CD14-positive monocyte (primary cell): ENCODE measurements at regions not wholly inside any gene's neighbourhood (a gene's known extent, or its start where the extent isn't known, plus 50 kb on each side); places are given as distances from the start of the nearest gene placed in this dataset.

Experiments
- DNase-seq, 3 donors: peaks; one replicate each; pipeline ENCODE4 v3.0.0-alpha.2; 2011 to 2022
- H2AFZ ChIP-seq: 2 replicates; pipeline ENCODE4 v1.6.0; 2012; ENCODE audit warnings: mild to moderate bottlenecking, low read depth, low read length, inconsistent platforms; ENCODE audit not compliant: insufficient read depth, poor library complexity, severe bottlenecking
- H3K27ac ChIP-seq, 2 donors: 1 replicate in 1 of 2; 2 replicates in 1 of 2; pipeline ENCODE4 v1.5.1; 2012 to 2013; ENCODE audit warnings: low read length in 2 of 2, control low read depth in 1 of 2, inconsistent platforms in 1 of 2, low read depth in 1 of 2, mild to moderate bottlenecking in 1 of 2
- H3K27me3 ChIP-seq, 2 donors: one replicate each; pipeline versions ENCODE4 v1.6.0 to v1.6.1; 2011 to 2013; ENCODE audit warnings: low read length in 2 of 2; ENCODE audit not compliant: control insufficient read depth in 2 of 2, insufficient read depth in 2 of 2
- H3K36me3 ChIP-seq, 2 donors: replicated peaks in 1 of 2; 1 replicate in 1 of 2; 2 replicates in 1 of 2; pipeline versions ENCODE4 v1.5.1 to v1.6.1; 2012 to 2013; ENCODE audit warnings: low read length in 2 of 2, control low read depth in 1 of 2, inconsistent platforms in 1 of 2, mild to moderate bottlenecking in 1 of 2; ENCODE audit not compliant: insufficient read depth in 2 of 2, control insufficient read depth in 1 of 2
- H3K4me1 ChIP-seq, 2 donors: 1 replicate in 1 of 2; 2 replicates in 1 of 2; pipeline versions ENCODE4 v1.5.1 to v1.6.1; 2012 to 2013; ENCODE audit warnings: low read length in 2 of 2, control low read depth in 1 of 2, inconsistent platforms in 1 of 2, mild to moderate bottlenecking in 1 of 2, moderate library complexity in 1 of 2; ENCODE audit not compliant: insufficient read depth in 2 of 2, control insufficient read depth in 1 of 2
- H3K4me2 ChIP-seq: replicated peaks from 2 replicates; pipeline ENCODE3; 2012; ENCODE audit warnings: low read length, moderate library complexity, mild to moderate bottlenecking; ENCODE audit not compliant: poor library complexity, severe bottlenecking; ENCODE audit errors: extremely low read depth
- H3K4me3 ChIP-seq, 3 experiments: fragments of 200-600 bp in 1 of 3; sonication (generic) in 1 of 3; replicated peaks in 1 of 3; 1 replicate in 2 of 3; 2 replicates in 1 of 3; pipeline ENCODE4 v1.5.1; 2011 to 2013; ENCODE audit warnings: low read length in 3 of 3, mild to moderate bottlenecking in 3 of 3, control low read depth in 2 of 3, low read depth in 2 of 3, inconsistent platforms in 1 of 3, moderate library complexity in 1 of 3
- H3K79me2 ChIP-seq: 2 replicates; pipeline ENCODE4 v1.6.0; 2012; ENCODE audit warnings: mild to moderate bottlenecking, control low read depth, inconsistent platforms, low read length, moderate library complexity; ENCODE audit not compliant: insufficient read depth
- H3K9ac ChIP-seq: 2 replicates; pipeline ENCODE4 v1.6.0; 2017; ENCODE audit warnings: low read length, mild to moderate bottlenecking; ENCODE audit not compliant: insufficient read depth, poor library complexity, severe bottlenecking
- H3K9me3 ChIP-seq, 2 donors: replicated peaks in 1 of 2; 1 replicate in 1 of 2; 2 replicates in 1 of 2; pipeline versions ENCODE4 v1.5.1 to v1.6.1; 2012 to 2013; ENCODE audit warnings: low read length in 2 of 2, control low read depth in 1 of 2; ENCODE audit not compliant: control insufficient read depth in 1 of 2, insufficient read depth in 1 of 2
- H4K20me1 ChIP-seq: 2 replicates; pipeline ENCODE4 v1.6.0; 2012; ENCODE audit warnings: mild to moderate bottlenecking, low read length, control low read depth, moderate library complexity; ENCODE audit not compliant: insufficient read depth
- H3K27ac Mint-ChIP-seq, 7 donors: one replicate each; pipeline ENCODE4 v1.8.0; 2020; ENCODE audit warnings: mild to moderate bottlenecking in 7 of 7, mixed read lengths in 7 of 7, moderate library complexity in 6 of 7, inconsistent platforms in 2 of 7
- H3K27me3 Mint-ChIP-seq, 3 donors: one replicate each; pipeline ENCODE4 v1.8.0; 2021 to 2022; ENCODE audit warnings: low read depth in 3 of 3, mild to moderate bottlenecking in 3 of 3, mixed read lengths in 3 of 3, moderate library complexity in 3 of 3, inconsistent platforms in 1 of 3
- H3K36me3 Mint-ChIP-seq, 2 donors: one replicate each; pipeline ENCODE4 v1.8.0; 2020; ENCODE audit warnings: mixed read lengths in 2 of 2, inconsistent platforms in 1 of 2, mild to moderate bottlenecking in 1 of 2
- H3K4me1 Mint-ChIP-seq: one replicate; pipeline ENCODE4 v1.8.0; 2020; ENCODE audit warnings: mild to moderate bottlenecking, mixed read lengths
- H3K4me3 Mint-ChIP-seq, 2 donors: one replicate each; pipeline ENCODE4 v1.8.0; 2020; ENCODE audit warnings: mild to moderate bottlenecking in 2 of 2, mixed read lengths in 2 of 2, moderate library complexity in 1 of 2
- H3K9me3 Mint-ChIP-seq, 7 donors: one replicate each; pipeline ENCODE4 v1.8.0; 2020 to 2022; ENCODE audit warnings: mixed read lengths in 7 of 7, mild to moderate bottlenecking in 6 of 7, moderate library complexity in 6 of 7, inconsistent platforms in 2 of 7
- CTCF ChIP-seq: fragments of 200-600 bp; IDR thresholded peaks from one replicate; pipeline ENCODE4 v1.8.0; 2022; ENCODE audit warnings: antibody characterized with exemption, mild to moderate bottlenecking
- WGBS: methylation state at CpG from one replicate; pipeline ENCODE4 v1.1.5; 2013; ENCODE audit warnings: missing lambda C conversion rate; ENCODE audit not compliant: insufficient coverage; 5-methylcytosine and 5-hydroxymethylcytosine counted together
- intact Hi-C, 2 donors: fragments of 100-400 bp; cut with micrococcal nuclease; formaldehyde crosslinking; loops; one replicate each; pipeline versions ENCODE4 v1.15.0 to v1.15.1; 2023

- intact Hi-C loops: no loop called here
- Histone ChIP-seq H3K27me3 (no peaks in the 10 kb centered on the region), H3K9me3 (no peaks in the 10 kb centered on the region), H3K9ac (no peak overlapping the region), H3K27ac (no peak overlapping the region), H2AFZ (no peak overlapping the region), H3K79me2 (no peaks in the 10 kb centered on the region), H3K4me2 (no peak overlapping the region), H4K20me1 (no peaks in the 10 kb centered on the region), H3K4me3 (no peak overlapping the region), H3K36me3 (no peaks in the 10 kb centered on the region), H3K4me1 (no peaks in the 10 kb centered on the region)
- Mint-ChIP-seq H3K4me3 (no peak overlapping the region), H3K36me3 (no peaks in the 10 kb centered on the region), H3K27me3 (peaks cover 0 to 3% (median 0%) of the 10 kb centered on the region in 3 donors), H3K9me3 (peaks cover 0 to 7% (median 0%) of the 10 kb centered on the region in 7 donors), H3K4me1 (no peaks in the 10 kb centered on the region), H3K27ac (no peak overlapping the region)
- 0% methylated on average over 1 of the region's 1 CpG for WGBS
- no peak for TF ChIP-seq CTCF
- no peak for DNase-seq
Measured at GRCh38 chr16:7097518-7097917, 235.1 kb upstream of the RBFOX1 start.

GRCh38 chr16:7093511-7093910, 239.1 kb upstream of the RBFOX1 start:
- Mint-ChIP-seq H3K9me3 (peaks cover 0 to 7% (median 0%) of the 10 kb centered on the region in 7 donors), H3K27ac (no peak overlapping the region), H3K4me3 (no peak overlapping the region), H3K4me1 (no peaks in the 10 kb centered on the region), H3K27me3 (peaks cover 1 to 6% (median 3%) of the 10 kb centered on the region in 3 donors), H3K36me3 (no peaks in the 10 kb centered on the region)
- TF ChIP-seq CTCF: no peak
- intact Hi-C loops: no loop called here
- no peak overlapping the region for H3K4me3 ChIP-seq
- H3K9ac ChIP-seq: no peak overlapping the region
- H2AFZ ChIP-seq: no peak overlapping the region
- no peak for DNase-seq
- no peaks in the 10 kb centered on the region for H3K9me3 ChIP-seq
- WGBS: no CpG with 5 or more reads among the region's 4 CpGs
- peaks cover 0 to 2% of the 10 kb centered on the region in 2 donors for H3K27me3 ChIP-seq
- no peak overlapping the region for H3K4me2 ChIP-seq
- H4K20me1 ChIP-seq: no peaks in the 10 kb centered on the region
- H3K4me1 ChIP-seq: no peaks in the 10 kb centered on the region
- H3K36me3 ChIP-seq: no peaks in the 10 kb centered on the region
- no peaks in the 10 kb centered on the region for H3K79me2 ChIP-seq
- no peak overlapping the region for H3K27ac ChIP-seq
